ENCODE measurements at regions not wholly inside any gene's neighbourhood (a gene's known extent, or its start where the extent isn't known, plus 50 kb on each side); places are given as distances from the start of the nearest gene placed in this dataset.

DNA sequence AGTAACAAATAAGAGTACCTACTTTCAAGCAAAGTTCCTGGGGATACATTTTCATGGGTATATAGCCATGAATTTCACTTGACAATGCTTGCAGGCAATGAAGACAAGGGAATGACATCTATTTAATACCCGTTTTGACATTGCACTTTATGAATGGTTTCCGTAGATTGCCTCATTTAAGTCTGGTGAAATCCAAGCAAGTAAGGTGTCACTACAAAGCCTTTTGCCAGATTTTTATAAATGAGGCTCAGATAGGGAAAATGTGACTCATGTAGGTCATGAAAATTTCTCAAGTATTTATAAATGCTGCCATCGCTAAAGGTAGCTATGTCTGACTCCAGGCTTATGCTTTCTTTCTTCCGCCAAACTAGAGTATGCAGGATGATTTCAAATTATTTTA, 644.3 kb downstream of the CDH8 start:
- Histone ChIP-seq H3K79me2 (replicated peaks; ENCODE audit: insufficient read depth) (no peaks in the 10 kb centered on the region), H3K9me2 (ENCODE audit: insufficient read depth) (no peaks in the 10 kb centered on the region), H3K36me3 (ENCODE audit: insufficient read depth) (no peaks in the 10 kb centered on the region), H3K4me3 (no peak overlapping the region), H4K20me1 (replicated peaks; ENCODE audit: insufficient read depth) (no peaks in the 10 kb centered on the region), H3K4me2 (no peak overlapping the region), H3F3A (replicated peaks; ENCODE audit: low read depth) (no peaks in the 10 kb centered on the region), H3K27ac (ENCODE audit: low read depth) (no peak overlapping the region), H3K4me1 (ENCODE audit: insufficient read depth) (no peaks in the 10 kb centered on the region), H3K27me3 (ENCODE audit: insufficient read depth) (no peaks in the 10 kb centered on the region), H2AFZ (no peak overlapping the region)
- ATAC-seq: no peak
- DNase-seq (ENCODE audit: low spot score): no peak
- no peaks in the 10 kb centered on the region for H3K4me1 Mint-ChIP-seq
- no peak overlapping the region for H3K27ac Mint-ChIP-seq
- peaks cover 2% of the 10 kb centered on the region for H3K27me3 Mint-ChIP-seq (ENCODE audit: insufficient read depth, low read depth, poor library complexity)
- H3K4me3 Mint-ChIP-seq: no peak overlapping the region
- no peaks in the 10 kb centered on the region for H3K36me3 Mint-ChIP-seq (ENCODE audit: low read depth)
- H3K9me3 Mint-ChIP-seq: no peaks in the 10 kb centered on the region
- TF ChIP-seq JUNB (IDR thresholded peaks at IDR 0.05; ENCODE audit: unreplicated experiment) (no peak), ZNF114 (CRISPR knock-in tag; IDR thresholded peaks at IDR 0.05) (no peak)
- TF ChIP-seq, protein P1, sequence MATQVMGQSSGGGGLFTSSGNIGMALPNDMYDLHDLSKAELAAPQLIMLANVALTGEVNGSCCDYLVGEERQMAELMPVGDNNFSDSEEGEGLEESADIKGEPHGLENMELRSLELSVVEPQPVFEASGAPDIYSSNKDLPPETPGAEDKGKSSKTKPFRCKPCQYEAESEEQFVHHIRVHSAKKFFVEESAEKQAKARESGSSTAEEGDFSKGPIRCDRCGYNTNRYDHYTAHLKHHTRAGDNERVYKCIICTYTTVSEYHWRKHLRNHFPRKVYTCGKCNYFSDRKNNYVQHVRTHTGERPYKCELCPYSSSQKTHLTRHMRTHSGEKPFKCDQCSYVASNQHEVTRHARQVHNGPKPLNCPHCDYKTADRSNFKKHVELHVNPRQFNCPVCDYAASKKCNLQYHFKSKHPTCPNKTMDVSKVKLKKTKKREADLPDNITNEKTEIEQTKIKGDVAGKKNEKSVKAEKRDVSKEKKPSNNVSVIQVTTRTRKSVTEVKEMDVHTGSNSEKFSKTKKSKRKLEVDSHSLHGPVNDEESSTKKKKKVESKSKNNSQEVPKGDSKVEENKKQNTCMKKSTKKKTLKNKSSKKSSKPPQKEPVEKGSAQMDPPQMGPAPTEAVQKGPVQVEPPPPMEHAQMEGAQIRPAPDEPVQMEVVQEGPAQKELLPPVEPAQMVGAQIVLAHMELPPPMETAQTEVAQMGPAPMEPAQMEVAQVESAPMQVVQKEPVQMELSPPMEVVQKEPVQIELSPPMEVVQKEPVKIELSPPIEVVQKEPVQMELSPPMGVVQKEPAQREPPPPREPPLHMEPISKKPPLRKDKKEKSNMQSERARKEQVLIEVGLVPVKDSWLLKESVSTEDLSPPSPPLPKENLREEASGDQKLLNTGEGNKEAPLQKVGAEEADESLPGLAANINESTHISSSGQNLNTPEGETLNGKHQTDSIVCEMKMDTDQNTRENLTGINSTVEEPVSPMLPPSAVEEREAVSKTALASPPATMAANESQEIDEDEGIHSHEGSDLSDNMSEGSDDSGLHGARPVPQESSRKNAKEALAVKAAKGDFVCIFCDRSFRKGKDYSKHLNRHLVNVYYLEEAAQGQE (IDR thresholded peaks at IDR 0.05; ENCODE audit: unreplicated experiment): no peak

DNA sequence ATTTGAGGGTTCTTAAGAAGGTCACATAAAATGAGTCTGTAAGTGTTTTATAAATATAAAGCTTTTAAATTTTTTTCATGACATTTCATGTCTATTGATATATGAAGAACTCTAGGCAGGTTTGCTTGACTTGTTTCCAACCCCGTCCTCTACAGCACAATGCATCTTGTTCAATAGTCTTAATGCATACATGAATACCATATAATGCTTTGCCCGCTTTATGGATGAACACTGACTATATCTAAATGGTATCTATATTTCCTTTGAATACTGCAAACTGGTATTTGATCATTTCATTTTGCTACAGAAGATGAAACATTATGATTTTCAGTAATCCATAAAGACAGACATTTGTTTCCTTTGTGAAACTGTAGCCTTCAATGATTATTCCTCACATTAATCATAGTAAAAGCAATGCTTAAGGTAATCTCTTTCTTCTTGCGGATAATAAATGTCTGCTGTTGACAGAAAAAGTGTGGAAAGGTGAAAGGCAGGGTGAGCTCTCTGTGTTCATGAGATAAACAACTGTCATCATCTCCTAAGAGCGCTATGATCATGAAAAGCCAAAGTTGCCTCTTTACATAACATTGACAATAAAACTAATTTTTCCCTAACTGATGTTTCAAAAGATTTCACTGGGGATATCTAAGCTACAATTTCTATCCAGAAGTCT, 645.1 kb downstream of the CDH8 start:
- no peaks in the 10 kb centered on the region for H4K20me1 ChIP-seq (replicated peaks; ENCODE audit: insufficient read depth)
- Mint-ChIP-seq H3K27ac (no peak overlapping the region), H3K27me3 (ENCODE audit: insufficient read depth, low read depth, poor library complexity) (peaks cover 2% of the 10 kb centered on the region), H3K4me3 (no peak overlapping the region), H3K4me1 (no peaks in the 10 kb centered on the region), H3K9me3 (no peaks in the 10 kb centered on the region), H3K36me3 (ENCODE audit: low read depth) (no peaks in the 10 kb centered on the region)
- DNase-seq (ENCODE audit: low spot score) (no peak), ATAC-seq (no peak)
- H3K9me2 ChIP-seq (ENCODE audit: insufficient read depth): no peaks in the 10 kb centered on the region
- no peaks in the 10 kb centered on the region for H3F3A ChIP-seq (replicated peaks; ENCODE audit: low read depth)
- H3K79me2 ChIP-seq (replicated peaks; ENCODE audit: insufficient read depth): no peaks in the 10 kb centered on the region
- no peaks in the 10 kb centered on the region for H3K36me3 ChIP-seq (ENCODE audit: insufficient read depth)
- no peaks in the 10 kb centered on the region for H3K27me3 ChIP-seq (ENCODE audit: insufficient read depth)
- no peak overlapping the region for H3K4me3 ChIP-seq
- no peak overlapping the region for H2AFZ ChIP-seq
- H3K27ac ChIP-seq (ENCODE audit: low read depth): no peak overlapping the region
- H3K4me1 ChIP-seq (ENCODE audit: insufficient read depth): no peaks in the 10 kb centered on the region
- H3K4me2 ChIP-seq: no peak overlapping the region
- TF ChIP-seq ZNF331 (CRISPR knock-in tag; IDR thresholded peaks at IDR 0.05; ENCODE audit: low read depth) (no peak), EZH2phosphoT487 (IDR thresholded peaks at IDR 0.05; ENCODE audit: unreplicated experiment) (no peak), CREB1 (CRISPR knock-in tag; IDR thresholded peaks at IDR 0.05; ENCODE audit: low read depth) (no peak), EZH2 (IDR thresholded peaks at IDR 0.05; ENCODE audit: low read depth, unreplicated experiment) (no peak), POLR2AphosphoS5 (IDR thresholded peaks at IDR 0.05; ENCODE audit: low read depth) (no peak), ZNF114 (CRISPR knock-in tag; IDR thresholded peaks at IDR 0.05) (no peak), NANOG (IDR thresholded peaks at IDR 0.05; ENCODE audit: borderline replicate concordance) (no peak)
- TF ChIP-seq, protein P1 (IDR thresholded peaks at IDR 0.05; ENCODE audit: unreplicated experiment): no peak
- TF ChIP-seq, protein P2, sequence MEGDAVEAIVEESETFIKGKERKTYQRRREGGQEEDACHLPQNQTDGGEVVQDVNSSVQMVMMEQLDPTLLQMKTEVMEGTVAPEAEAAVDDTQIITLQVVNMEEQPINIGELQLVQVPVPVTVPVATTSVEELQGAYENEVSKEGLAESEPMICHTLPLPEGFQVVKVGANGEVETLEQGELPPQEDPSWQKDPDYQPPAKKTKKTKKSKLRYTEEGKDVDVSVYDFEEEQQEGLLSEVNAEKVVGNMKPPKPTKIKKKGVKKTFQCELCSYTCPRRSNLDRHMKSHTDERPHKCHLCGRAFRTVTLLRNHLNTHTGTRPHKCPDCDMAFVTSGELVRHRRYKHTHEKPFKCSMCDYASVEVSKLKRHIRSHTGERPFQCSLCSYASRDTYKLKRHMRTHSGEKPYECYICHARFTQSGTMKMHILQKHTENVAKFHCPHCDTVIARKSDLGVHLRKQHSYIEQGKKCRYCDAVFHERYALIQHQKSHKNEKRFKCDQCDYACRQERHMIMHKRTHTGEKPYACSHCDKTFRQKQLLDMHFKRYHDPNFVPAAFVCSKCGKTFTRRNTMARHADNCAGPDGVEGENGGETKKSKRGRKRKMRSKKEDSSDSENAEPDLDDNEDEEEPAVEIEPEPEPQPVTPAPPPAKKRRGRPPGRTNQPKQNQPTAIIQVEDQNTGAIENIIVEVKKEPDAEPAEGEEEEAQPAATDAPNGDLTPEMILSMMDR (conservative IDR thresholded peaks at IDR 0.05; ENCODE audit: low read depth in 2 of 2): no peak
